NCI-H82 (cell line): ENCODE measurements at regions not wholly inside any gene's neighbourhood (a gene's known extent, or its start where the extent isn't known, plus 50 kb on each side); places are given as distances from the start of the nearest gene placed in this dataset.

Experiments
- DNase-seq: peaks from one replicate; lab custom pipeline; 2025; lab: John Stamatoyannopoulos, UW

GRCh38 chr7:52897288-52897687 is 138.1 kb upstream of the POM121L12 start:
- no peak for DNase-seq

GRCh38 chr7:52877240-52877639 is 158.2 kb upstream of the POM121L12 start:
- DNase-seq, result no peak

DNA sequence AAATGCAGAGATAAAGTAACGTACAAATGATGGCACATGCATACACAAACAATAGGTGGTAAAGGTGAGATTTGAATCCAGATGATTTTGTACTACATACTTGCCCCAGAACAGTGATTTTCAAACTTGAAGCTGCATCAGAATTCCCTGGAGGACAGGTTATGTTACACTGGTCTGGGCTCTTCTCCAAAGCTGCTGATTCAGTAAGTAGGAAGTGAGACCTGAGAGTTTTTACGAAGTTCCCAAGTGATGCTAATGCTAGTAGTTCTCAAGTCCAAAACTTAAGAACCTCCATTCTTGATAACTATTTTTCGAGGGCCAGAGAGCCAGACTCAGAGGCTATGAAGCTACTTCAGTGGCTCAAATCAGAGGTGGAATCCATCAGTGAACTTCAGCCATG is 159.0 kb upstream of the POM121L12 start:
- DNase-seq, result no peak

GRCh38 chr7:52863652-52864051 is 171.8 kb upstream of the POM121L12 start:
- DNase-seq, result no peak

DNA sequence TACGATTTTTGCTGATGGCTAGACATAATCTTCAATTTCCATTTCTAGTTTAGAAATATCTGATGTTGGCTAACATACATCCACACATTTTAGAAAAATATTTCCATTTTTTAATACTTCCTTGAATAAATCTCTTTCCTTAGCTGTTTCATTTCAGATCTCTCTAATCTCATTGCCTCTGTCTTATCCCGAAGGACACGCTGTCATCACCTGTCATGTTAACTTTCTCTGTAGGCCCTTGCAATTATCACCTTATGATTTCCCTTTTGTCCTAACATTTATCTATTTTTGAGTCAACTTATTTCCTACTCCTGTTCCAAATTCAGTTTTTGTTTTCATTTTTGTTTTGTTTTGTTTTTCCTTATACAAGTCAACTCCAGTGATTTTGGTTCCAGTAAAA is 173.1 kb upstream of the POM121L12 start:
- peak; percentile 39 for DNase-seq

DNA sequence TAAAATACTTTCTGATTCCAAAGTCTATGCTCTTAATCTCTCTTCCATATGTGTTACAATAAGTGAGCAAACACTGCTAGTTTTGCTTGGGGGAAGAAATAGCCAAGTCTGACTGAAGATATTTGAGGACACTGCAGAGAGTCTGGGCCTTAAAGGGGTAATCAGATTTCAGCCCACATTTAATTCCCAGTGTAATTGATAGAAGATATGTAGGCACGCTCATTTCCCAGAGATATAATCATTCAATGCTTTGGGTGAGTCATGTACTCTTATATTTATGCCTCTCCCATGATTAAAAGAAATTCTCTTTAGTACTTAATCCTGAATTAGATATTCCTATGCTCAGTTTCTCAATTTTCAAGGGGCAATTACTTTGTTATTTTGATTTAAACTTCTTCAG is 178.1 kb upstream of the POM121L12 start:
- DNase-seq, result peak; percentile 44

DNA sequence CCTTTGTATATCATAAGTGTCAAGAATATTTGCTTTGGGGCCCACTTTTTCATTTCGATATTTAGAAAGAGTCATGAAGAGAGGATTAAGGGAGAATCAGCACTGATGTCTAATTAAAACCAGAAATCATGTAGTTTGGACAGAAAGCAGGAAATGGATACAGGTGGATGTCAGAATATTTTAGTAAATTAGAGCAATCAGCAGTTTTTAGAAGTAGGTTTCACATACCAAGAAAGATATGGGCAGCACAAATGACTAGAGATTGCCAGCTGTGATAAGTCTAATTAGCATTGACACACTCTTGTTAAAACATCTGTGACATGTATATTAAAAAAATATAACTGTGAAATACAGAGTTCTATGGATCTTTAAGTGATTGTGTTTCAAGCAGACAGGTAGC is 180.8 kb upstream of the POM121L12 start:
- no peak for DNase-seq

DNA sequence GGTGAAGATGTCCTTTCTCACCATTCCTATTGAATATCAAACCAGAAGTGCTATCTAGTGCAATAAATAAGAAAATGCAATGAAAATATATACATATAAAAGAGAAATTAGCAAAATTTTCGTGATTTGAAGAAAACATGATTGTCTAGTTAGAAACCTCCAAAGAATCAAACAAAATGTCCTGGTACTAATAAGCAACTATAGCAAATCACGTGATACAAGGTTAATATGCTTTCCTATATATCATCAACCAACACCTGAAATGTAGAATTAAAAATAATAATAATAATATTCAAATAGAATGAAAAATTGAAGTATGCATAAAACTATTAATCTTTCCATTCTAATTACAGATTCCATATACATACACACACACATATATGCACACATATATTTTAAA is 183.9 kb upstream of the POM121L12 start:
- DNase-seq, result no peak

DNA sequence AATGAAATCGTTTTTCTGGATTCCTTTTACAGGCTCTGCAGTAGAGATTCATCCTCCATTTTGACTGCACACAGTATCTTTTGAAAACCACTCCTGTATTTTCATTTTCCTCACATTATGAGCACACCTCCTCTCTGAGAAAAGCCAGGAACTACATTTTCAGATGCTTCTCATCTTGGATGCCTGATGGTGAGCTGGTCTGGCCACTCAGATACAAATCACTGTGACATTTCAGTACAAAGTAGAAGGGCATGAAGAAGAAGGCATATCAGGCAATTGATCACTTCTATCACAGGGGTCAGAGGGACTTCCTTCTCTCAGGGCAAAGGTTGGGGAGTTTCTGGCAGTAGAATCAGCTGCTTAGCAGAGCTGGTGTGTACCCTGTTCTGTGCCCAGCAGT is 192.0 kb upstream of the POM121L12 start:
- no peak for DNase-seq

DNA sequence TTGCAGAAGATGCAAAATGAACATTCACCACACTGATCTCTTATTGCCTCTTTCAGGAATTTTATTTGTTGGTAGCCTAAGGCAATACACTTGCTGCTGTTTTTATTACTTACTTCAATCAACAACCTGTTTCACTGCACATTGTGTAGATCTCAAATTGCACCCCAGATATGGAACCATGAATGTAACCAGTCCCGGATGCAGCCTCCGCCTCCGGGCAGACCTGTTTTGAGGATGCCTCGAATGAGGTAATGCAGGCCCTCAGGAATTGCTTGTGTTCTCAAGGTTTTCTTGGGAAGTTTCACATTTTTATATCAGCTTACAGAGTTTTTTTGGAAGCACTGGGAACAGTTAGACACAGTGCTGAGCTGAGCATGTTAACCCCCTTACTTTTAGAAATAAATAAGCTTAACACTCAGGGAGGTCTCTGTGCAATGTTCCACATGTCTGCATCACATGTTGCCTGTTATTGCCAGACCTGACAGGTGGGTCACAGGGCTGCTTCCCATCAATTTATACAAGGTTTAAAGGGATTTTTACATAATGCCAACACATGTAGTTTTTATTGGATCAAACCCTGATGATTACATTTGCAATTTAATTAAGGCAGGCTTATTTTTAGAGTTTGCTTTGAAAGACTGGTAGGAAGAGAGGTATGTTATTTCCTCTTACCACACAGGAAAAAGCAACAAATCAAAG is 193.1 kb upstream of the POM121L12 start:
- DNase-seq, result peak; percentile 83

DNA sequence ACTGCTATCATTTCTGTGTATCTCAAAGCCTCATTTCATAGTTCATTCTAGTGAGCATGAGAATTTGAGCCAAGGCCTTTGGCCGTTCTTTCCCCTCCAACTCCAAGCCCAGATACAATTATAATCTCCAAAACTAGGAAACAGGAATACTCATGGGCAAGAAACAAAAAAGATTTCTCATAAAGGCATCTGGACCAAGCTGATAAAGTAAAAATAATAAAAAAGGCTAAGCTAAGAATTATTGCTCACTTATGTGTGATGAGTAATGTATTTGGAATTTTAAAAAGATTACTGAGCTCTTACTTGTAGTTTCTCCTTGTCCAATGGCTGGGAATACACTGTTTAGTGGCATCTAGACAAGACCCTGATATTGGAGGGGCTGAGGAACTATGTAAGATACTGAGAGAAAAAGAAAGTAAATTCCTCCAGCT is 196.4 kb upstream of the POM121L12 start:
- DNase-seq, result no peak

DNA sequence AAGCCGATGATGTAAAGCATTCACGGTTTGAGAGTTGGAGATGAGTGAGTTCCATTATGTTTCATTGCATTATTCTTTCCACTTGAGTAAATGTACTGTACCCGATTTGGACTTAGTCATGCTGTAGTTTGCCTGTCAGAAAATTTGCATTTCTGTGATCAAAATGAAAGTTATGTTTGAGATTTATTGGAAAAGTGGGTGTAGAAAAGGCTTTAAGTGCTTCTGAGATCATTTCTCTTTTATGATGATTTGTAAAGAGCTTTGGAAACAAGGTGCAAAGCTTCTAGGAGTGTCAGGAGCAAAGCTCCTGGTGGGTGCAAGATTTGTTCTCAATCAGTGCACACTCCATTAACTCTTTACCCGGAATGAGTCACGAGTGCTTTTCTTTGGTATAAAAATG is 204.1 kb upstream of the POM121L12 start:
- DNase-seq, result no peak

- DNase-seq, result no peak
These were observed 204.6 kb upstream of the POM121L12 start for GRCh38 chr7:52830801-52831200.

DNA sequence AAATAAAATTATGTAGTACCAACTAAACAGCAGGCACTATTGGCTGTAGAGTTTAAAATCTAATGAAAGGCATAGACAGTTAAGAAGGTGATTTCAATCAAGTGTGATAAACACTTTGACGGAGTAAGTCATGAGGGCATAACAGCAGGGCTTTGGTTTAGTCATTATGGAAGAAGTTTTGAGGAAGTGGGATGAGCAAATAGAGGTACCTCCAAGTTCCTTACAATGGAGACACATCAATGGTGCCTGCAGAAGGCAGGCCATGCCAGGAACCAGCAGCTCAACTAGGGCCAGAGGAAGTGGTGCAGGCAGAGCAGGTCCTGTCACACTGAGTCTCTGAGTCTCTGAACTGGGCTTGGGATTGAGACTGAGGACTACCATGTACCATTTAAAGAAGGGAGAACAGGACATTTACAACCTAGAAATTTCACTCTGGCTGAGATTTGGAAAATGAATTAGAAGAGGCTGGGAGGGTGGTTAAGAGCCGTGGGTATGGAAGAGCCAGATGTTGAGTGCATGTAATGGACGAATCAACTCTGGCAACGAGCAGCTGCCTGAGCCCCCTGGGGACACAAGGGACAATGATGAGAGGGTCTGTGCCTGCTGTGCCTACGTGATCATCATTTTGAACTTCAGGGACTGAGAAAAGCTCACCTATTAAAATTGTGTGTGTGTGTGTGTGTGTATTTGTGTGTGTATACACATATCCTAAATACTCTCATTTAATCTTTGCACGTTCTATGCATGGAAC is 208.7 kb upstream of the POM121L12 start:
- peak; percentile 3 for DNase-seq

GRCh38 chr7:52825611-52826010 is 209.8 kb upstream of the POM121L12 start:
- no peak for DNase-seq

DNA sequence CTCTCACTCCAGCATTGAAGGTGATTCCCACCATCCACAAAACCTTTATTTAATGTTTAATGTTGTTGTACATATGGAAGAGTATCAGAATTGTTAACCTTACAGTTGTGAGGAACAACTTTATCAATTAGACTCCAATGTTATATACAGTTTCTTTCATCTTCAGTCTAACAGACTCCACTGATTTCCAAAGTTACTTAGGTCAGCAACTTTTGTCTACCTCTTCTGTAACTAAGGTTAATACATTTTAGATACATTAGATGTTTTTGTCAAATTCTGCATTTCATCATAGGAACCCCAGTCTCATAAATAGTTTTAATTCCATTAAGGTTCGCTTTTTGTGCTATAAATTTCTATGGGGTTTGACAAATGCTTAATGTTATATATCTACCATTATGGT is 223.9 kb upstream of the POM121L12 start:
- no peak for DNase-seq

DNA sequence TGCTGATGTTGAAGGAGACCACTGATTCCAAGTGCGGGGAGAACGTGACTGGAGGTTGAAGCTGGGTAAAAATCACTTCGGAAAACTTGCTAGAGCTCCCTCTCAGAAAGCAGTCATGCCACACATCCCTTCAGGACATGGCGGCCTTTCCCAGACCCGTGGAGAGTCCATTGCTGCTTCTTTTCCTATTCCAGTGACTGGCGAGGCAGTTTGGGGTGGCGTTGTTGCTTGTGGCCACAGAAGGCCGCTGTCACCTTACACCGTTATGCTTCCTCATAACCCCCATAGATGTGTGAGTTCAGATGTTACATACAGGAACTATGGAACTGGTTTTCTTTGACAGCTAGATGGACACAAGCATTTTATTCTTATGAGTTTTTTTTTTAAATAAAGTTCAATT is 235.6 kb upstream of the POM121L12 start:
- DNase-seq, result no peak

DNA sequence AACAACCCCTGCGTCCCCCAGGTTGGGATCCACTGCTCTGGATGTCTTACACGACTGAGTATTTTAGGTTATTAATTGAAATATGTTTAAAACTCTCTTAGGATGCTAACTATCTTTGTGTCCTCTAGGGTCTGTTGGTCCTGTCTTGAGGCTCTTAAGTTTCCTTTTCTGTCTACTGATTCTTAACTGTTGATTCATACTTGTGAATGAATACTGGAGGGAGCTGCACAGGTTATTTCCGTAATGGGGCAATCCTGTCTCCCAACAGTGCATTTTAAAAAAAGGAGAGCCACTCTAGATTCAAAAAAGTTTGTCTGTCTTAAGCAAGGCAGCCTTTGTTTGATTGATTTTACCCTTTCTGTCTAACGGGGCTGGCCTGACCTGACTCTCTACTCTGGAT is 237.6 kb upstream of the POM121L12 start:
- DNase-seq, result no peak

- DNase-seq, result no peak
These were observed 240.8 kb upstream of the POM121L12 start for GRCh38 chr7:52794621-52795020.

DNA sequence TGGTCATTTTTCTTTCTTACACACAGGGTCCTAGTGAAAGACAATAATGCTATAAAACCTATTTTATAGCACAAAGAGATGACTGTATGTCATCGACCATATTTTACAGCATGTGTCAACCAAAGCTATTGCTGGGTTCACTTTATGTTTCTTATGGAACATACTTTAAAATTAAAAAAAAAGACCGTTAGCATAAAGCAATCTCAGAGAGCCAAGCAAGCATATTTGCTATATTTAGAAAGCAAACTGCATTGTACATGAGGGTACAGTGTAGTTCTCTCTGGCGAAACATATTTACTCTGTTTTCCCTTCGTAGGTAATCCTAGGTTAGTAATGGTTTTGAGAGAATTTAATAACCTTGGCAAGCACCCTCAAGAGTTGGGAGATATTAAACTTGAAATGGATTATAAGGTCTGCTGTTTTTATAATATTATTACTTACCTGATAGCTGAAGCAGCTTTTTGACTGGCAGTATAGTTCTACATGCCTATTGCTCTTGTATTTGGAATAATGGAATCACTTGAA is 244.2 kb upstream of the POM121L12 start:
- DNase-seq, result no peak

GRCh38 chr7:52786174-52786573 is 249.3 kb upstream of the POM121L12 start:
- no peak for DNase-seq

- no peak for DNase-seq
These were observed 253.1 kb upstream of the POM121L12 start for GRCh38 chr7:52782348-52782747.

DNA sequence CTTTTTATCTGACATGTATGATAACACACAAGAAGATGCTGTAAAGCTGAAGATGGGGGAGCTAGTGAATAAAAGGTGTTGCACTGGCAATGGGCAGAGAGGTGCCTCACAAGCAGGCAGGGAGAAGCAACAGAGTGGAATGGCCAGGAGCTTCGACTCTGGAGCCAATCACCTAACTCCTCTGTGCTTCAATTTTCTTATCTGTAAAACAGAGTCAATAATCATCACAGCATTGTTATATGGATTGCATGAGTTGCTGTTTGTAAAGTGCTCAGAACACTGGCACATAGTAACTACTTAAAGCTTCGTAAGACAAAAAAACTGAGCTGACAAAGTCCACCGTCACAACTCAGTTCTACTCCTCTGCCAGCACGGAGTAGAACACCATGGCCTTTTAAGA is 254.2 kb upstream of the POM121L12 start:
- DNase-seq, result no peak

- no peak for DNase-seq
These were observed 256.4 kb upstream of the POM121L12 start for GRCh38 chr7:52779004-52779403.
